Hematopoietic multipotent progenitor cell treated with erythropoietin and hydrocortisone succinate and interleukin-3 and kit ligand, for 6 days (in vitro differentiated cells): ENCODE measurements at regions not wholly inside any gene's neighbourhood (a gene's known extent, or its start where the extent isn't known, plus 50 kb on each side); places are given as distances from the start of the nearest gene placed in this dataset.
A peak's percentile ranks its signal among the peaks of the same experiment; 100 is the strongest.

Experiments
- DNase-seq: peaks from one replicate; pipeline ENCODE4 v3.0.0-alpha.2; 2015

DNA sequence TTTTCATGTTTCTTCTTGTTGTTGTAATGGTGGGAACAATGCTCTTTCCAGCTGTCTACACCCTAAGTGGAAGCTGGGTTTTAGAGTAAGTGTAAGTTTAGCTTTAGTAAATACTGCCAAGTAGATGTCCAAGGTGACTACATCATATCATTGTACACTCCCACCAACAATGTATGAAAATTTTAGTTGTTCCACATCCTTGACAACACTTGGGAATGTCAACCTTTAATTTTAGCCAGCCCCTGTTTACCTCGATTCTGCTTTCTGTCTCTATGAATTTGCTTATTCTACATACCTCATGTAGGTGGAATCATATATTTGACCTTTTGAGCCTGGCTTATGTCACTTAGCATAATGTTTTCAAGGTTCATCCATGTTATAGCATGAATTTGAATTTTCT lies 93.0 kb downstream of the MTPAP start:
- no peak for DNase-seq

DNA sequence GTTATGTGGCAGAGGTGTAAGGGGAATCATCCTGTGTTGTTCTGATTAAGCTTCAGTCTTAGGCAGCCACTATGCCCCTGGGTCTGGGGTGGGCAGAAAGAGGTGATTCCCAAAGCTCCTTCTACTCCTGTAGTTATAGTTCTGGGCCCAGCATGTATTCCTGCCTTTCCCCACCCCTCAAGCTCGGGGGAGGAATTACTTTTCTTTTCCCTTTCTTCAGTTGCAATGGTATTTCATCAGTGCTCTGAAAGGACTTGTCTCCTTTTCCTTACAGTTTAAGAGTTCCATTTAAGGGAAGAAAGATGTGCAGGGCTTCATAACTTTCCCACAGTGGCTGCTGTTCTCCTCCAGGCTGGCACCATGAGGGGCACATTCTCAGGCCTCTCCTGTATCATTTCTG lies 94.2 kb downstream of the MTPAP start:
- no peak for DNase-seq

DNA sequence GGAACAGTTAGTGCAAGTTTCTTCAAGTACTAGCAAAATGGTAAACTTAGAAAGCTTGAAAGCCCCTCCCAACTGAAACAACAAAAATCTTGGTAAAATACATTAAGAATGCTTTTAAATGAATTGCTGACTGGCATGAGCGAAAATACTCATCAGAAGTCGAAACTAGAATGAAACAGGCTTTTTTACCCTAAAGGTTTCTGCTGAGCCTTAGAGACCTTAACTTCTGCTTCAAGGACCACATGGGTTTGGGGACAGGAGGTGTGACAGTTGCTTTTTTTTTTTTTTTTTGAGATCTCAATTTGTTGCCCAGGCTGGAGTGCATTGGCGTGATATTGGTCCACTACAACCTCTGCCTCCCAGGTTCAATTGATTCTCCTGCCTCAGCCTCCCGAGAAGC lies 100.3 kb downstream of the MTPAP start:
- no peak for DNase-seq

DNA sequence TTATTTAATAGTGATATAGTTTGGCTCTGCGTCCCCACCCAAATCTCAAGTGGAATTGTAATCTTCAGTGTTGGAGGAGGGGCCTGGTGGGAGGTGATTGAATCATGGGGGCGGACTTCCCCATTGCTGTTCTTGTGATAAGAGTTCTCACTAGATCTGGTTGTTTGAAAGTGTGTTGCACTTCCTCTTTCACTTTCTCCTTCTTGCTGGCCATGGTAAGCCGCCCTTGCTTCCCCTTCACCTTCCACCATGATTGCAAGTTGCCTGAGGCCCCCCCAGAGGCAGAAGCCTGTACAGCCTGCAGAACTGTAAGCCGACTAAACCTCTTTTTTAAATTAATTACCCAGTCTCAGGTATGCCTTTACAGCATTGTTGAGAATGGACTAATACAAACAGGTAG lies 101.4 kb downstream of the MTPAP start:
- peak; percentile 55 for DNase-seq

DNA sequence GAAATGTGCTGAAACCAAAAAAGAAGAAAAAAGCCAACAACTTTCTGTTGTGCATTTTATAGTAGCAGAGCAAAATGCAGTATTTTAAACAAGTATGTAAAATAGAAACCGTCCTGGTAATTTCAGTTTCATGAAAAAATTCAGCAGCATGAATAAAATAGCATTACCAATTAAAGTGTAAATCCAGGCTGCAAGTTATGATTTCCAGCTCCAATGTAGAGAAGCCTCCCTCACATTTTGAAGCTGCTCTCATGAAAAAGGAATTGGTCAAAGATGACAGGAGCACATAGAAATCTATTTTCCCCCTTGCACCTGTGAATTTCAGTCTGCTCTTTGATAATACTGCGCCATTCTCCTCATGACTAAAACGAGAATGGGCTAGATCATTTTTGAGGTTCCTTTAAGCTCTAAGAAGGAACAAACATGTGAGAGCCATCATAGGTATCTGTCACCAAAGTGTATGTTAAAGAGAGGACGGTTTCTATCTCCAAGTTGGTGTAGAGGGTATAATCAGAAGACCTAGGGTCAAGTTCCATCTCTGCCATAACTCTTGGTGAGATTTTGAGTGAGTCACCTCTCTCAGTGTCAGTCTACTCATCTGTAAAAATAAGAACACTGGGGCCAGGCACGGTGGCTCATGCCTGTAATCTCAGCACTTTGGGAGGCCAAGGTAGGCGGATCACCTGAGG lies 107.5 kb downstream of the MTPAP start:
- DNase-seq, result no peak

DNA sequence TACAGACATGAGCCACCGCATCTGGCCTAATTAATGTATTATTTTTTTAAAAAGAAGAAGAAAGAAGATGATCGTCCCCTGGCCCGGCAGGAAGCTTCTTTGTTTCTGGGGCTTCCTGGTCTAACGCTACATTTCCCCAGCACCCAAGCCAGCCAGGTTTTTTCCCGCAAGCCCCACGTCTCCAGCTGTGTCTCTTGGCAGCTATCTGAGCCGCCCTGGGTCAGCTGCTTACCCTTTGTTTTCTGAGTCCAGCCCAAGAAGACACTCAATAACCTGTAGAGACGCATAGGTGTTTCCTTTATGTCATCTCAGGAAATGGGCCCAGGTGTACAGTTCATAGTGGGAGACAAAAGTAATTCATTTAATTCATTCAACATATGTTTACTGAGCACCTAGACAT lies 110.2 kb downstream of the MTPAP start:
- no peak for DNase-seq

DNA sequence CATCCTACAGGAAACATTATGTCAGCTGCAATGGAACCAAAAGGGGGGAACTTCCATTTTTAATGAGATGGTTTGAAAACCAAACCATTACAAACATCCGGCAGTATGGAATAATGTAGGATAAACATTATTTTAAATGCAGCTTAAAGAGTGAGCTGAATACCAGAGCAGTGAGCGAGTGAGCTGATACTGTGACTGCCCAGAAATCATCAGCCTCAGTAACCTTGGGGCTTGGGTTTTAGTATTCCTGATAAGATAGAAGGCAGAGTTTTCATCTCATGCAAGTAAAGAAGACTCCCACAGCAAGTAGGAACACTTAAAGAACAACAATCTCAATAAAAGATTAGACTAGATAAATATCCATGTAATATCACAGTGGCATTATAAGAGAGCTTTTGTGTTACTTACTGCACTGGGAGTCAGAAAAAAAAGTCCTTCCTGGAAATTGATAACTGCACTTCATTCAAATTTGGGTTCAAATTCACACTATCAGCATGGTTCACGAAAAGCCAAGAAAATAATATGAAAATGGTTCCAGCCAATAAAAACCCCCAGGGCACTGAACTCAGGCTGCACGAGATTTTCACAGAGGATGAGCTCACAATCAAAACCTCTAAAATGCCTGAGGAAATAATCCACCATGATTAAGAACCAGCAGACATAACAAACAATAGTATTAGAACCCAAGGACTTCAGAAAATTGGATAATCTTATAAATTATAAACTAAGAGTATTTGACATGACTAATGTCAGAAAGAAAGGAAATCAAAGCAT lies 115.7 kb downstream of the MTPAP start:
- DNase-seq, result no peak

DNA sequence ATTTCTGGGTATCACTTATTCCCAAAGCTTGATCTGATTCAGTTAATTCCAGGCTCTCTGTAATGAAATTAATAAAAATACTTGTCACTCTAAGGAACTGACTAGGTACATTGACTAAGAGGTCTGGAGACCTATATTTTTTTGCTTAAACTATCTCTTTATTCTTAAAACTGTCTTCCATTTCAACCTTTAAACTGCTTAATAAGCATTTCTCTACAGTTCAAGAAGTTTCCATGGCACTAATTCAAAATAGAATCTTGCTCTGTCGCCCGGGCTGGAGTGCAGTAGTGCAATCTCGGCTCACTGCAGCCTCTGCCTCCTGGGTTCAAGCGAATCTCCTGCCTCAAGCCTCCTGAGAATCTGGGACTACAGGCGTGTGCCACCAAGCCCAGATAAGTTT lies 117.4 kb downstream of the MTPAP start:
- no peak for DNase-seq

DNA sequence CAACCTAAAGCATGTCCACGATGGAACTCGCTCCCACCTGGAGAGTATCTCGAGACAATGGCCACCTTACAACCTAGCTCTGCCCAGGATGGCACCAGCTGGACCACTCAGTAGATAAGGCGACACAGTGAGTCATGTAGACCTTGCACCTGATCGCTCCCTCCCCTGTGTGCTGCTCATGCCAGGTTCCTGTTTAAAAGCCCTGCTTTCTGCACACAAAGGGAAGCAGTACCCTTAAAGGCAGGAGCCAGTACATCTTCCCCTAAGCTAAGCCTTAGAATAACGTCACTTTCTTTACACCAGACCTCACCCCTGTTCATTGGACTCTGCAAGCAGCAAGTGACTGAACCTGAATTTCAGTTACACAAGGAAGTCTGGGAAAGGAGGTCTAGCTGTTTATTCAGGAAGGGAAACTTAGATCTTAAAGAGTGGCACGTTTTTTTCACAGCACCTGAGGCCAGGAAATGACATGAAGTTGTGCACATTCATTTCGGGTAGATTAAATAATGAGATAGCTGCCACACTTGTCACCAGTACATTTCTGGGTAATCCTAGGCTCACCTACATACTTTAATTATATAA lies 117.9 kb downstream of the MTPAP start:
- DNase-seq, result peak; percentile 12

DNA sequence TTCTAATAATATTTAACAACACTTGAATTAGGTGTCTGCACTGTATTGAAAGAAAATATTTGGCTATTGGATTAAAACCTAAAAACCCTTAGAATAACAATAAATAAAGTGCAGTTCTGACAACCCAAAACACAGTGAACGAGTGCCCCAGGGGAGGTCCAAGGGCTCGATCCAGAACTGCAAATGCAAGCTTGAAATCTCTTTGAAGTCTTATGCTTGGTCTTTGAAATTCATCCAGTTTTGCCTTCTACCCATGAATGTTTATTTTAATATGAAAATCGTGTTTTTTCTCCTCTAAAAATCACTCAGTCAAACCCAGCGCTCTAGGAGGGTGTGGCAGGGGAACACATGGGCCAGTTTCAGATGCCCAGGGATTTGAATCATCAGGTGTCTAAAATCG lies 119.5 kb downstream of the MTPAP start:
- no peak for DNase-seq

DNA sequence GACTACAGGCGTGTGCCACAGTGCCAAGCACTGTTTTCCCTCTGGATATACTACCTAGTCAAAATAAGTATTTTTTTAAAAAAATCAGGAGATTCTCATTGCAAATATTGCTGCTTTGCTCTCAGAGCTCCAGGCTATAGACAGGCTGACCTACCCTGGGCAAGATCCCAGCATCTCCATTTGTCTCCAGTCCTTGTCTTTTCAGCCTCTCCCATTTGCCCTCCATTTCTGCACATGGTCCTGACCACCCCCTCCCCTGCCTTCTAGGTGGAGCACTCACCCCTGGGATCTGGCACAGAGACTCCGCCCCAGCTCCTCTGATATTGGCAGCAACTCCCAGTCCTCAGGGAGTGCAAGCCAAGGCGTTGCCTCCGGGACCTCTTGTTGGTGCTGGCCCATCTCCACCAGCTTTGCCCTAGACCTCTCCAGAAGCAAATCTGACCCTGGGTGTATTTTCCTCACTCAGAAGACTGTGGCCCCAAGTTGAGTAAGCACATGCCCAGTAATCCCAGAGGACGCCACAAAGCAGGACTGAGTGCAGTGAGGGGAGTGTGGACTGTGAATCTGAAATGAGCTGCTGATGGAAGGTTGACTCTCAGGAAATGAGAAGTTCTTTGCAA lies 120.6 kb downstream of the MTPAP start:
- DNase-seq, result no peak

DNA sequence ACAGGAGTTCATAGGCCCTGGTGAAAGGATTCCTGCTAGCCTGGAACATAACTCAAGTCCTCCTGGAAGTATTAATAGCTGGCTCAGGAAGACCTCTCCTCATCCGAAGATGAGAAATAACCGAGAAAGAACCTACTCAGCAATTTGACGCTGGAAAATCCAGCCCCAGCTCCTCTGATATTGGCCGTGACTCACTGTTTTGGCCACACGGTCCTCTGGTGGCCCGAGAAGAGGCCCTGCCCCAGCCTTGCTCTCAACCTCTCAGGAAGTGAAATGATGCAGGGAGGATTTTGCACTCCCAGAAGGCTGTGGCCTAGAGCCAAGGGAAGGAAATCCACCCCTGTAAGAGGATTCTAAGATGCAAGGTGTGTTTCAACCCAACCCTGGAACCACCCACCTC lies 121.6 kb downstream of the MTPAP start:
- no peak for DNase-seq

DNA sequence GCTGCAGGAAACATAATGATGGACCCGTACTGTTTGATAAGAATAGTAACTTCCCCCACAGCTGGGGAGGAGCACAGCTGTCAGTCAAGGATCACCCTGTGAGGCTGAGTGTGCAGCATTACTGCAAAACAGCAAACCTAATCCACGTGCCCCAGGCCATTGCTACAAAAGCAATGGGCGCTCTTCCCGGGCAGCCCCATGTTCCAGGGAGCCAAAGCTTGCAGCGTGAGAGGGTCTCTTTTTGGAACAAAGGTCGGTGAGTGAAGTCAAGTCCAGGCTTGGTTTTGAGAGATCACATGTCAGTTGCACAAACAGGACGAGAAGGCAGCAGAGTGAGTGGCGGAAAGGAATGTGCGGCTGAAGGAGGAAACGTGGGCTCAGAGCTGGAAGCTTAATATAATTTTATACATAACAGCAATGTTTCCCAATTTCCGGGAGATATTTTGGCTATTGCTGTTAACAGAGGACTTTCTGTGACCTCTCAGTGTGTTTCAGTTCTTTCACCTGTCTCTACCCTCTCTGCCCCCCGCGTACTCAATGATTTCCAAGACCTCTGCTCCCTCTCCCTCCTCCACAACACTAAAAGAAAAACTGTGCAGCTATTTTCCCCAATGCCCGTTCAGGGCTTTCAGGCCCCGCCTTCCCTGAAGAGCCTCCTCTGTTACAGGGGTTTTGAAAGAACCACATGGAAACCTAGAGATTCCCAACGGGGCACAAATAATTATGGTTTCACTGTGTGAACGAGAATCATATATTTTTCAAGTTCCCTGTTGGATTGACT lies 128.9 kb downstream of the MTPAP start:
- peak; percentile 84 for DNase-seq

DNA sequence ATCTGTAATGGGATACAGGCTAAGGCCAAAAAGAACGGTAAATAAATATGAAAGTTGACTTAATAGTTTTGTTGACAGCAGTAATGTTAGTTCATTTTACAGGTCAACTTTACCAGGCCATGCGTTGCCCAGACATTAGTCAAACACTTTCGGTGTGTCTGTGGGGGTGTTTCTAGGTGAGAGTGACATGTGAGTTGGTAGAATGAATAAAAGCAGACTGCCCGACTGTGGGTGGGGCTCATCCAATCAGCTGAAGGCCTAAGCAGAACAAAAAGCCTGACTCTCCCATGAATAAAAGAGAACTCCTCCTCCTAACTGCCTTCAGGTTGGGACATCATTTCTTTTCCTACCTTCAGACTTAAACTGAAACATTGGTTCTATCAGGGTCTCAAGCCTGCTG lies 132.3 kb downstream of the MTPAP start:
- DNase-seq, result no peak

DNA sequence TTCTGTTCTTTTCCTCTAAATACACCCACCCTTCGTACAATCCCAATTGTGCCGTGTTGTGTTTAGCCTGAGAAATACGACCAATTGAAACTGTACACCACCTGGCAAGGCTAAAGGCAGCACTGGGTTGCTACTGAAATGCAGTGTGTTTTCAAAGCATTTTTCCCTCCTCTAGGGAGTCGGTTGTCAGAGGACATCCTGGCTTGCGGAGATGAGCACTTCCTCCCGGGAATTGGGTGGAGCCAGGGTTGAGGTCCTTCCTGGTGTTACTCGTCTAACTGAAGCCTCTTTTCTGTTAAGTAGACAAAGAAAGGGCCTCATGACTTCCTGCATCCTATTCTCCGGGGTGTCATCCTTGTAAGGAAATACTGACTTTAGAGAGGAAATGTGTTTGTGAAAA lies 133.5 kb downstream of the MTPAP start:
- no peak for DNase-seq

DNA sequence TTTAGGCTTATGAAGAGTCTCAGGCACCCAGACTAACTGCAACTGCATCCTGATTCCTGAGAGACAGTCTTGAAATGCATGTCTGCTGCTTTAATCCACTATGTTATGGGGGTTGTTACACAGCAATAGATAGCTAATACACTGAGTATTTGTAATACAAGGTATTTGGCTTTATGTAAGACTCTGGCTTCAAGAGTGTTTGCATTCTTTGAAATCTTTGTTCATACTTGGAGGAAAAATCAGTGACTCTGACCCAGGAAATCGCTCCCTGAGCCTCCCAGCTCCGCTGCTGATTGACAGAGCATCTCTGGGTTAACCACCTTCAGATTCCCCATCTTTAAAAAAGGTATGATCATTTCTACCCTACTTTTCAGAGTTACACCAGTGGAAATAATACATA lies 133.9 kb downstream of the MTPAP start:
- DNase-seq, result no peak

DNA sequence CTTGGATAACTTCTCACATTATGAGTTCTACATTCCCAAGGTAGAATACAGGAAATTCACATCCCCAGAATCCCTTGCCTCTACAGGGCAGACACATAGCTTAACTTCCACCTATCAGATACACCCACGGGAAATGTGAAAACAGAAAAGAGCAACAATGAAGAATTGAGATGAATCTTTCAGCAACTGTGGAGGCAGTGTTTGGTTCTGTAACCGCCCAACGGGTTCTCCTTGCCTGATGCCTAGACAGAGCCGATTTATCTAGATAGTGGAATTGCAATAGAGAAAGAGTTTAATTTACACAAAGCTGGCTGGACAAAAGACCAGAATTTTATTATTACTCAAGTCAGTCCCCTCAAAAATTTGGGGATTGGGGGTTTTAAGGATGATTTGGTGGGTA lies 138.8 kb downstream of the MTPAP start:
- no peak for DNase-seq

DNA sequence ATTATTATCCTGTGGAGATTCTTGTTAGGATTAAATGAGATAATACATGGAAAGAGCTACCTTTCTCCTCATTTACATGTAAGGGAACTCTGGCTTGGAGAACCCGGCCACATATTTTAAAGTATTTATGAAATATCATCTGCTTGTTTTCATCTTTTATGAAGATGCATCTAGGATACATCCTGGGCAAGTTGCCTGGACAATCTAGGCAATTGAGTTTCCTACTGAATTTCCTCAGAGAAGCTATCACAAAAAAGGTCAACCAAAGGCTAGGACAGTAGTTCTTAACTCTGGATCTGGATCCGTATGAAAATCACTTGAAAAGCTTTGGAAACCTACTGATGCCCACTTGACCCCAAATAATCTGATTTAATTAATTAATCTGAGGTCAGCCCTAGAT lies 140.7 kb downstream of the MTPAP start:
- no peak for DNase-seq

DNA sequence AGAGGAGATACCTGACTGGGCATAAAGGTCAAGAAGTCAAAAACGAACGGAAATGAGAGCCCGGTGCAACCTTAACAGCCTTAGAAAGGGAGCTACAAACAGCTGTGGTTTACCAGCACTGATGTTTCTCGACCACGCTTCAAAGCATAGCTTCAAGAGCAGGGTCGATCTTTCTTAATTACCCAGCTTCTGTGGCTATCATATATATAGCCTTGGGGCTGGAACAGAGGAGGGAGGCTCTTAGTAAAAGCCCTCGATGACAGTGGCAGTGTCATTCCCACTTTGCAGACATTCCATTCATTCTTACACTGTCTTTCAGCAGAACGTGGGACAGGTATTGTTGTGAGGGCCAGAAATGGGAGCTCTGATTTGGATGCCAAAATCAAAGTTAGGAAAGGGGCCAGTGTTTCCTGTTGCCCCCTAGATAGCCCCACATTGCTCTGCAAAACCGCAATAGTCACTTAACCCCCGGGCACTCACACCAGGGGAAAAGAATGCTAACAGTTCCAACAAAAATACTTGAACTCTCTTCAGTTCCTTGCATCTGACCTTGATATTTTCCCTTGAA lies 141.5 kb downstream of the MTPAP start:
- no peak for DNase-seq

DNA sequence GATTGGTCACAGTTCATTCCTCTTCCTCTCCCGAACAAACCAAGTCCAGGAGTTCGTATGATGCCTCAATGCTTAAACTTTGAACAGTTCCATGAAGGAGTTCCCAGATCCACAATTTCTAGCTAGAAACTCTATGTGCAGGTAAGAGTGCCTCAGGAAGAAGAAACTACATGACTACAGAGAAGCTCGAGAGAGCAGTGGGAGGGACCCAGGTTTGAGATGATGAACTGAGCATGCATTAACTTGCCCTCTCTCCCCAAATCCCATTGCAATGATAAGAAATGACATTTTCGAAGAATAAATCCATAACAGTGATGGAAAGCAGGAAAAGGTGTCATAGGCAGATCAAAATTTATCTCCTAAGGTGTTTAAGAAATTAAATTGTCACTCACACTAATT lies 140.6 kb upstream of the JCAD start:
- DNase-seq, result no peak

DNA sequence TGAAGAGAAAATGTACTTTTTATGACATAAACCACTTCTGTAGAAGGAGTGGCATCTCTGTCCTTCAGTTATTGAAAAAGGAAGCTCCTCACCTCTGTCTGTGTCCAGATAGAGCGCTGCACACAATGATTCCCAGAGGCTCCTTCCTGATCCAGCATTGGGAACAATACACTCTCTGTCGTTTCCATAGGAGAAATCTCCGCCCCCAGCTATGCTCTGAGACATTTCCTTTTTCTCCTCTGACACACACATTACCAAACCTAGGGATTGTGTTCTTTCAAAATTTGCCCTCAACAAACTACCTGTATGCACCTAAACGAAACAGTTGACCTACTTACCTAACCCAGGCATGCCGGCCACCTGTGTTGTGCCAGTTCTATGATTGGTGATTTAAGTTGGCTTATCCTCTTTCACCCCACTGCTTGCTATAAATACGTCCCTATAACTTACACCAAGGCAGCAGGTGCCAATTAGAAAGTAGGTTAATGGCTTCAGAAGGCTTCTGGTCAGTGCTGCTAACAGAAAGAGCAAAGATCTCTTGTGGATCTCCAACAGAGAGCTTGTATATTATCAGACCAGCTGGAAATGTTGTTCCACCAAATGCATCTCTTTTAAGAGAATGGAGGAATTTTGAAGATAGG lies 140.1 kb upstream of the JCAD start:
- DNase-seq, result no peak

DNA sequence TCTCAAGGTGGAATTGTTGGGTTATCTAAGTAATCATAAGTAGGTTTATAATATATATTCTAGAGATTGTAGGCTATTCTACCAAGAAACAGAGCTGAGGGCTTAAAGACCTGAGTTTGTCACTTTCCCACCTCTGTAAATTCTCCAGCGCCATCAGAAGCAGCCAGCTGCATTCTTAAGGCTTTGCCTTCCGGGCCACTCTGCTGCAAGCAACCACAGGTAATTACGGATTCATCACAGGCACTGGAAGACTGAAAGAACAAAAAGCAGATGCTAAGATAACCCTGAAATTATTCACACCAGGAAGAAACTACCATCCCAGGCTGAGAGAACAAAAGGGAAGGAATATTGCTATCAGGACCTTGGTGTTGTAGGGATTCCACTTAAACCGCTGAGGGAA lies 137.8 kb upstream of the JCAD start:
- DNase-seq, result no peak
